Colonic mucosa (tissue), 4 donors: ENCODE measurements at regions not wholly inside any gene's neighbourhood (a gene's known extent, or its start where the extent isn't known, plus 50 kb on each side); places are given as distances from the start of the nearest gene placed in this dataset.

ENCODE experiments used
- DNase-seq: peaks from one replicate; pipeline ENCODE4 v3.0.0-alpha.2; 2020
- H3K27ac ChIP-seq: fragments of 200-600 bp; one replicate; pipeline ENCODE4 v1.8.0; 2021
- H3K27me3 ChIP-seq: fragments of 200-600 bp; one replicate; pipeline ENCODE4 v1.8.0; 2021
- H3K36me3 ChIP-seq: fragments of 200-600 bp; one replicate; pipeline ENCODE4 v1.8.0; 2021
- H3K4me1 ChIP-seq: fragments of 200-600 bp; one replicate; pipeline ENCODE4 v1.8.0; 2021; ENCODE audit warnings: mild to moderate bottlenecking
- H3K4me3 ChIP-seq: fragments of 200-600 bp; one replicate; pipeline ENCODE4 v1.8.0; 2021
- H3K9ac ChIP-seq, 2 donors: one replicate each; pipeline ENCODE4 v1.7.0; 2013; ENCODE audit warnings: control low read depth in 2 of 2, low read depth in 2 of 2, low read length in 2 of 2
- H3K9me3 ChIP-seq: fragments of 200-600 bp; one replicate; pipeline ENCODE4 v1.8.0; 2021
- intact Hi-C: fragments of 100-400 bp; cut with DNase I; formaldehyde crosslinking; loops from one replicate; pipeline ENCODE4 v1.14.1; 2022
- TF ChIP-seq, protein P1 (sequence below): fragments of 200-600 bp; IDR thresholded peaks from one replicate; pipeline ENCODE4 v1.8.0; 2022; ENCODE audit warnings: antibody characterized with exemption, mild to moderate bottlenecking
- donor health status: healthy.
- donor health status: DM: no; HTN: no; CAD: no.
- donor health status: DM: no; HTN: no; CAD: no.

- no peak overlapping the region for H3K9ac ChIP-seq
- no peak overlapping the region for H3K4me3 ChIP-seq
- intact Hi-C loops, result no loop called here
- TF ChIP-seq, protein P1, sequence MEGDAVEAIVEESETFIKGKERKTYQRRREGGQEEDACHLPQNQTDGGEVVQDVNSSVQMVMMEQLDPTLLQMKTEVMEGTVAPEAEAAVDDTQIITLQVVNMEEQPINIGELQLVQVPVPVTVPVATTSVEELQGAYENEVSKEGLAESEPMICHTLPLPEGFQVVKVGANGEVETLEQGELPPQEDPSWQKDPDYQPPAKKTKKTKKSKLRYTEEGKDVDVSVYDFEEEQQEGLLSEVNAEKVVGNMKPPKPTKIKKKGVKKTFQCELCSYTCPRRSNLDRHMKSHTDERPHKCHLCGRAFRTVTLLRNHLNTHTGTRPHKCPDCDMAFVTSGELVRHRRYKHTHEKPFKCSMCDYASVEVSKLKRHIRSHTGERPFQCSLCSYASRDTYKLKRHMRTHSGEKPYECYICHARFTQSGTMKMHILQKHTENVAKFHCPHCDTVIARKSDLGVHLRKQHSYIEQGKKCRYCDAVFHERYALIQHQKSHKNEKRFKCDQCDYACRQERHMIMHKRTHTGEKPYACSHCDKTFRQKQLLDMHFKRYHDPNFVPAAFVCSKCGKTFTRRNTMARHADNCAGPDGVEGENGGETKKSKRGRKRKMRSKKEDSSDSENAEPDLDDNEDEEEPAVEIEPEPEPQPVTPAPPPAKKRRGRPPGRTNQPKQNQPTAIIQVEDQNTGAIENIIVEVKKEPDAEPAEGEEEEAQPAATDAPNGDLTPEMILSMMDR, result no peak
- H3K27ac ChIP-seq, result no peak overlapping the region
- no peak for DNase-seq
- no peaks in the 10 kb centered on the region for H3K27me3 ChIP-seq
- no peaks in the 10 kb centered on the region for H3K4me1 ChIP-seq
- no peaks in the 10 kb centered on the region for H3K9me3 ChIP-seq
- no peaks in the 10 kb centered on the region for H3K36me3 ChIP-seq
These were observed 332.0 kb downstream of the SLC4A3 start for GRCh38 chr2:219959471-219959870.

DNA sequence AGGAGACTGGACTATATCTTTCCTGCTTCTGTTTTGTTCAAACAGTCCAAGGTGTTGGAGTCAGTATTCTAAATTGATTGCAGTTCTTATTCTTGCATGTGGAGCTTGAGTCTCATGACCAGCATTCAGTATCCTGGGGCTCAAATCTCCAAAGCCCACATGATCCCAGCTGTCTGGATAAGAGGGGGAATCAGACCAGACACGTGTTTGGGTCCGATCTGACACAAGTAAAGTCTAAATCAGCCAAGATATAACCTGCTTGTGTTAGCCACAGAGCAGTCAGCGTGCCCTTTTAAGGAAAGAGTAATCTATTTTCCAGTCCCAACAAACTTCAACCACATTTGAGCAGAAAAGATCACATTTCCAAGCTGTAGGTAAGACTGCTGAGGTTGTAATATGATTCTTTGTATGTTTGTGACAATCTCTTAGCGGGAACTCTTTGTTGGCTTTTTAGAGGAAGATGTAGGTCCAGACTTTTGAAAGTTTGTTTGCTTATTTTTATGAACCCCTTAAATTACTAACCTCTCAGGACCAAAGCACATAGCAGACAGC is 334.6 kb downstream of the SLC4A3 start:
- Histone ChIP-seq H3K9me3 (no peaks in the 10 kb centered on the region), H3K4me1 (no peaks in the 10 kb centered on the region), H3K9ac (no peak overlapping the region), H3K4me3 (no peak overlapping the region), H3K27me3 (no peaks in the 10 kb centered on the region), H3K27ac (no peak overlapping the region), H3K36me3 (no peaks in the 10 kb centered on the region)
- TF ChIP-seq, protein P1, result no peak
- intact Hi-C loops, result no loop called here
- no peak for DNase-seq

- Histone ChIP-seq H3K4me3 (no peak overlapping the region), H3K9ac (no peak overlapping the region), H3K9me3 (no peaks in the 10 kb centered on the region), H3K27ac (no peak overlapping the region), H3K4me1 (no peaks in the 10 kb centered on the region), H3K27me3 (no peaks in the 10 kb centered on the region), H3K36me3 (no peaks in the 10 kb centered on the region)
- no peak for DNase-seq
- intact Hi-C loops, result no loop called here
- TF ChIP-seq, protein P1, result no peak
These were observed 335.4 kb downstream of the SLC4A3 start for GRCh38 chr2:219962801-219963200.

GRCh38 chr2:219965287-219966194 is 338.1 kb downstream of the SLC4A3 start:
- Histone ChIP-seq H3K9ac (no peak overlapping the region), H3K27ac (no peak overlapping the region), H3K9me3 (no peaks in the 10 kb centered on the region), H3K4me1 (no peaks in the 10 kb centered on the region), H3K4me3 (no peak overlapping the region), H3K27me3 (no peaks in the 10 kb centered on the region), H3K36me3 (no peaks in the 10 kb centered on the region)
- TF ChIP-seq, protein P1, result no peak
- no peak for DNase-seq
- intact Hi-C loops, result no loop called here

- Histone ChIP-seq H3K9ac (no peak overlapping the region), H3K36me3 (no peaks in the 10 kb centered on the region), H3K9me3 (no peaks in the 10 kb centered on the region), H3K27ac (no peak overlapping the region), H3K4me1 (no peaks in the 10 kb centered on the region), H3K27me3 (no peaks in the 10 kb centered on the region), H3K4me3 (no peak overlapping the region)
- TF ChIP-seq, protein P1, result no peak
- DNase-seq, result no peak
- intact Hi-C loops, result no loop called here
These were observed 340.1 kb downstream of the SLC4A3 start for GRCh38 chr2:219967247-219968245.
